Head of caudate nucleus (tissue), 42 donors: ENCODE measurements at regions not wholly inside any gene's neighbourhood (a gene's known extent, or its start where the extent isn't known, plus 50 kb on each side); places are given as distances from the start of the nearest gene placed in this dataset.
"Not testable (repeated sequence)": the region's sequence is repeated elsewhere in the genome, so short reads cannot be mapped to it uniquely, and the experiment has no call there.

Experiments used
- DNase-seq, 42 donors: peaks; one replicate each; pipeline versions ENCODE4 v3.0.0 to v3.0.0-alpha.2; 2020 to 2021; ENCODE audit warnings: mixed read lengths in 7 of 42
- intact Hi-C: fragments of 100-400 bp; cut with DNase I; formaldehyde crosslinking; loops from one replicate; pipeline ENCODE4 v1.15.0; 2022

GRCh38 chr4:130699004-130699403 is 1603.1 kb downstream of the C4orf33 start:
- intact Hi-C loops: no loop called here
- no peak for DNase-seq

GRCh38 chr4:130703211-130703935 is 1607.4 kb downstream of the C4orf33 start:
- intact Hi-C loops: no loop called here

GRCh38 chr4:130705023-130705422 is 1609.1 kb downstream of the C4orf33 start:
- intact Hi-C loops: no loop called here
- DNase-seq: no peak

More at GRCh38 chr4:130703211-130703935, 1607.4 kb downstream of the C4orf33 start:
- no peak for DNase-seq

GRCh38 chr4:130712038-130712437 is 1616.1 kb downstream of the C4orf33 start:
- DNase-seq: no peak
- intact Hi-C loops: no loop called here

- intact Hi-C loops: no loop called here
These were observed 1618.1 kb downstream of the C4orf33 start for GRCh38 chr4:130714006-130714405.

GRCh38 chr4:130722361-130722760 is 1626.4 kb downstream of the C4orf33 start:
- intact Hi-C loops: no loop called here
- DNase-seq: no peak

More at GRCh38 chr4:130714006-130714405, 1618.1 kb downstream of the C4orf33 start:
- DNase-seq: no peak

GRCh38 chr4:130736436-130737185 is 1640.7 kb downstream of the C4orf33 start:
- intact Hi-C loops: no loop called here

GRCh38 chr4:130738233-130738632 is 1642.3 kb downstream of the C4orf33 start:
- DNase-seq: peak in 16 of 42 donors; percentile 5 to 46 (median 16)
- intact Hi-C loops: no loop called here

More at GRCh38 chr4:130736436-130737185, 1640.7 kb downstream of the C4orf33 start:
- no peak for DNase-seq

- no peak for DNase-seq
- intact Hi-C loops: no loop called here
These were observed 1651.9 kb downstream of the C4orf33 start for GRCh38 chr4:130747842-130748241.

GRCh38 chr4:130753926-130754325 is 1658.0 kb downstream of the C4orf33 start:
- DNase-seq: no peak
- intact Hi-C loops: no loop called here

- DNase-seq: no peak
- intact Hi-C loops: no loop called here
These were observed 1664.3 kb downstream of the C4orf33 start for GRCh38 chr4:130760246-130760645.

GRCh38 chr4:130767384-130767783 is 1671.4 kb downstream of the C4orf33 start:
- intact Hi-C loops, DNase-seq: not testable (repeated sequence)

GRCh38 chr4:130772966-130773365 is 1677.0 kb downstream of the C4orf33 start:
- DNase-seq, intact Hi-C loops: not testable (repeated sequence)

GRCh38 chr4:130808492-130808891 is 1712.5 kb downstream of the C4orf33 start:
- intact Hi-C loops: no loop called here
- no peak for DNase-seq

- DNase-seq: no peak
- intact Hi-C loops: no loop called here
These were observed 1716.3 kb downstream of the C4orf33 start for GRCh38 chr4:130812117-130812765.

- intact Hi-C loops: no loop called here
- DNase-seq: no peak
These were observed 1718.9 kb downstream of the C4orf33 start for GRCh38 chr4:130814896-130815295.

- intact Hi-C loops: no loop called here
- DNase-seq: no peak
These were observed 1724.5 kb downstream of the C4orf33 start for GRCh38 chr4:130820448-130820847.

GRCh38 chr4:130825284-130825683 is 1729.3 kb downstream of the C4orf33 start:
- intact Hi-C loops: no loop called here
- DNase-seq: no peak

GRCh38 chr4:130850019-130850524 is 1754.1 kb downstream of the C4orf33 start:
- DNase-seq: no peak
- intact Hi-C loops: no loop called here

GRCh38 chr4:130851107-130851506 is 1755.2 kb downstream of the C4orf33 start:
- DNase-seq: no peak
- intact Hi-C loops: no loop called here
